Astrocyte (in vitro differentiated cells and primary cell): ENCODE measurements at regions not wholly inside any gene's neighbourhood (a gene's known extent, or its start where the extent isn't known, plus 50 kb on each side); places are given as distances from the start of the nearest gene placed in this dataset.

Source experiments
- EZH2 ChIP-seq: IDR thresholded peaks from 2 replicates; pipeline ENCODE4 v1.6.1; 2012; ENCODE audit warnings: mild to moderate bottlenecking, low read length, inconsistent platforms; ENCODE audit not compliant: insufficient read depth
- TF ChIP-seq, protein P1 (sequence below): IDR thresholded peaks from 2 replicates; pipeline ENCODE4 v1.5.1; 2011; ENCODE audit warnings: low read depth, mild to moderate bottlenecking, inconsistent platforms, low read length, moderate library complexity; ENCODE audit not compliant: insufficient read depth

DNA sequence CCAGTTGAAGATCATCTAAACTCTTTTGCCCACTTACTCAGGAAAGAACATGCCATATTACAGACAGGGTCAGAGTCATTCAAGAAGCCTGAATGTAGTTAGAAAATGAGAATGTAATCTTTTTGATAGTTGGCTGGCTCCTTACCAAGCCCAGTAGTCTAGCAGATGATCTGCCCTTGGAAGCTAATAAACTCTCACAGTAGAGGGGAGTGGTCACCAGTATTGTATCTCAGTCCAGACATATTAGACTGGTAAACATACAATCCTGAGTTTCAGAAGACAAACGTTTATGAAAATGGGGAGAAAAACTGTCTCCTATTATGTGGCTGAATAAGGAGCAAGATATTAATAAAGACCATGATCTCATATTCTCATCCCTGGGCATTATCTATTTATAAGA is 65.3 kb downstream of the SEPTIN7 start:
- TF ChIP-seq, protein P1, sequence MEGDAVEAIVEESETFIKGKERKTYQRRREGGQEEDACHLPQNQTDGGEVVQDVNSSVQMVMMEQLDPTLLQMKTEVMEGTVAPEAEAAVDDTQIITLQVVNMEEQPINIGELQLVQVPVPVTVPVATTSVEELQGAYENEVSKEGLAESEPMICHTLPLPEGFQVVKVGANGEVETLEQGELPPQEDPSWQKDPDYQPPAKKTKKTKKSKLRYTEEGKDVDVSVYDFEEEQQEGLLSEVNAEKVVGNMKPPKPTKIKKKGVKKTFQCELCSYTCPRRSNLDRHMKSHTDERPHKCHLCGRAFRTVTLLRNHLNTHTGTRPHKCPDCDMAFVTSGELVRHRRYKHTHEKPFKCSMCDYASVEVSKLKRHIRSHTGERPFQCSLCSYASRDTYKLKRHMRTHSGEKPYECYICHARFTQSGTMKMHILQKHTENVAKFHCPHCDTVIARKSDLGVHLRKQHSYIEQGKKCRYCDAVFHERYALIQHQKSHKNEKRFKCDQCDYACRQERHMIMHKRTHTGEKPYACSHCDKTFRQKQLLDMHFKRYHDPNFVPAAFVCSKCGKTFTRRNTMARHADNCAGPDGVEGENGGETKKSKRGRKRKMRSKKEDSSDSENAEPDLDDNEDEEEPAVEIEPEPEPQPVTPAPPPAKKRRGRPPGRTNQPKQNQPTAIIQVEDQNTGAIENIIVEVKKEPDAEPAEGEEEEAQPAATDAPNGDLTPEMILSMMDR: no peak
- TF ChIP-seq EZH2: no peak
